Left colon (tissue), 2 donors: ENCODE measurements at regions not wholly inside any gene's neighbourhood (a gene's known extent, or its start where the extent isn't known, plus 50 kb on each side); places are given as distances from the start of the nearest gene placed in this dataset.
"Not testable (repeated sequence)": the region's sequence is repeated elsewhere in the genome, so short reads cannot be mapped to it uniquely, and the experiment has no call there.

Experiments
- ATAC-seq: fragments of 200-7000 bp; cut with Tn5 transposase; one replicate; pipeline ENCODE4 v1.9.1; 2020; ENCODE audit warnings: mild to moderate bottlenecking, moderate library complexity
- DNase-seq, 2 donors: peaks; one replicate each; pipeline ENCODE4 v3.0.0-alpha.2; 2020
- intact Hi-C, 2 donors: fragments of 100-400 bp; cut with DNase I in 1 of 2; cut with micrococcal nuclease in 1 of 2; formaldehyde crosslinking; loops; one replicate each; pipeline versions ENCODE4 v1.11.2 to v1.14.0; 2022; cut with DNase I, micrococcal nuclease
- donor health status: DM: no; HTN: no; CAD: no.
- donor health status: DM: yes; HTN: yes; CAD: no.

DNA sequence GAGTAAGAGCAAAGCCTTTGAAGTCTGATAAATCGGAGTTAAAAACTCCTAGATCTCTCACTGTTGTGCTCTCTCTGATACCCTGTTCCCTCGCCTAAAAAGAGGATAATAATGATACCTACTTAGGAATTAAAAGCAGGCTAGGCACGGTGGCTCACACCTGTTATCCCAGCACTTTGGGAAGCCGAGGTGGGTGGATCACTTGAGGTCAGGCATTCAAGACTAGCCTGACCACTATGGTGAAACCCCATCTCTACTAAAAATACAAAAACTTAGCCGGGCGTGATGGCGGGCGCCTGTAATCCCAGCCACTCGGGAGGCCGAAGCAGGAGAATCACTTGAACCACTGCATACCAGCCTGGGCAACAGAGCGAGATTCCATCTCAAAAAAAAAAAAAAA, 68.1 kb upstream of the CDON start:
- intact Hi-C loops, ATAC-seq: not testable (repeated sequence)

GRCh38 chr11:126129727-126130671, 67.3 kb upstream of the CDON start:
- no peak for DNase-seq
- intact Hi-C loops: no loop called here
- peak; percentile 49 for ATAC-seq

More for the DNA sequence above, 68.1 kb upstream of the CDON start:
- DNase-seq: not testable (repeated sequence)

DNA sequence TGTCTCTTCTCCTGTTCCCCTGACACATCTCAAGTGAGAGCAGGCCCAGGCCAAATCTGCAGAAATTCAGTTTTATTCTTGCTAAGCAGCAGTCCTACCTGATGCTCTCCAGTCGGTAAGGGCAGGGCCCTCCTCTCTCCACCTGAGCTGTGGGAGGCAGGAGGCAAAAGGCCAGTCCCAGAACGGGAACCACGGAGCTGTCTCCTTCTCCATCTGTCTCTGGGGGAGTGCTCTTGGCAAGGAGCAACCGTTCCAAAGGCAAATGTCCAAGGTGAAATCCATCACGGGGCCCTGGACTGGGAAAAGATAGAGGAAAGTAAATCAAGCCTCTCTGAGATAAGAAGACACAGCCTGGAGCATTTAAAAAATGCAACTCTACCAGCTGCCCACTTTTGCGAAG, 65.2 kb upstream of the CDON start:
- ATAC-seq (no peak), DNase-seq (no peak)
- intact Hi-C loops: no loop called here

GRCh38 chr11:126127284-126127845, 64.7 kb upstream of the CDON start:
- ATAC-seq: no peak
- intact Hi-C loops: no loop called here

GRCh38 chr11:126124231-126124661, 61.6 kb upstream of the CDON start:
- no peak for ATAC-seq
- intact Hi-C loops: no loop called here
- no peak for DNase-seq

More at GRCh38 chr11:126127284-126127845, 64.7 kb upstream of the CDON start:
- no peak for DNase-seq

DNA sequence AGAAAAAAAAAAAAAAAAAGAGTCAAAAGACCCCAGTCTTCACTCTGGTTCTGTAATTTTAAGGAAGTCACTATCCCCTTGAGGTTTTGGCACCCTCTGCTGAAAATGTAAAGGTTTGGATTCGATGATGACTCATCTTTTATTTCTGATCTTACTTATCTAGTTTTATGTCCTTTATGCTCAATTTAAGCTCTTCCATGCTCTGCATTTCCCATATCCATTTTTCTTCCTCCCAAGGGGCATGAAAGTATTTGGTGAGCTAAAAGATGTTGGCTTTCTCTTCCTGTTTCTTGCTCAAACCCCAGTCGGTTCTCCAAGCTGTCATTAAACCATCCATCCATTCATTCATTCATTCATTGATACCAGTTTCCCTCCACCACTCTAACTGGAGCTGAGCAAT, 61.0 kb upstream of the CDON start:
- DNase-seq: no peak
- intact Hi-C loops: no loop called here
- ATAC-seq: no peak

- intact Hi-C loops: no loop called here
- ATAC-seq: no peak
- no peak for DNase-seq
Measured at GRCh38 chr11:126122863-126123262, 60.2 kb upstream of the CDON start.

DNA sequence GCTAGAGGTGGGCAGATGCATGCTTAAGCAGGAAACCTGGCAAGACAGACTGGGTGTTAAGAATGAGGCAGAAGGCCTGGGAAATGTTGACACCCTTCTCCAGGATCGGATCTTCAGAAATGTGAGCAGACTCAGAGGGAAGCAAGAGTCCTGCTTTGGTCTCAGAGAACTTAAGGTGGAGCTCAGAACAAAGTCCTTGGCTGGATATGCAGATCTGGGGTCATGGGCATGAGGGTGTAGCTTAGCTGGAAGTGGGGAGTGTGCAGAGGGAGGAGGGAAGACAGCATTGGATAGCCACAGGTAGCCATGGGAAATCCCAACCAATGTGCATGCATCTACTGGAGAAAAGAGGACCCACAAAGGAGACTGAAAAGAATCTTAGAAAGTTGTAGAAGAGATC, 58.6 kb upstream of the CDON start:
- DNase-seq (no peak), ATAC-seq (peak; percentile 76)
- intact Hi-C loops: no loop called here

DNA sequence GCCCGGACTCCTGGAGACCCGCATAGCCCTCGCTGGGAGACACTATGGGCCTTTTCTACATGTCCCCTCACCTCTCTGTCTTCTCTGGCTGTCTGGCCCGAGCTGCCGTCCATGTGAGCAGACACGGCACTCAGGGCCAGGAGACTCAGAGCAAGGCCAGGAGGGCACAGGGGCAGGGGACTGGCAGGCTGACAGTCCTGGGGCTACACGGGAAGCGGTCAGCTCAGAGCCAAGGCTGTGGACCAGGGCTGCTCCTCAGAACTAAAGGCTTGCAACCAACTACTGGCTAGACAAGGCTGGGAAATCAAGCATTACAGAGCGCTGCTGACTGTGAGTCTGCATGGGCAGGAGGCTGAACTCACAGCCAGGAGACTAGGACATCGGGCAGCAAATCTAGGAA, 56.1 kb upstream of the CDON start:
- ATAC-seq: no peak
- intact Hi-C loops: no loop called here
- no peak for DNase-seq

- ATAC-seq (peak; percentile 77), DNase-seq (peak; percentile 64 to 84)
- intact Hi-C loops: loop anchor here in 1 of 2 donors (2.0 kb wide), 1 partner anchor 23 kb away; no protein-coding TSS in a partner anchor
Measured at GRCh38 chr11:126115816-126116331, 53.2 kb upstream of the CDON start.

DNA sequence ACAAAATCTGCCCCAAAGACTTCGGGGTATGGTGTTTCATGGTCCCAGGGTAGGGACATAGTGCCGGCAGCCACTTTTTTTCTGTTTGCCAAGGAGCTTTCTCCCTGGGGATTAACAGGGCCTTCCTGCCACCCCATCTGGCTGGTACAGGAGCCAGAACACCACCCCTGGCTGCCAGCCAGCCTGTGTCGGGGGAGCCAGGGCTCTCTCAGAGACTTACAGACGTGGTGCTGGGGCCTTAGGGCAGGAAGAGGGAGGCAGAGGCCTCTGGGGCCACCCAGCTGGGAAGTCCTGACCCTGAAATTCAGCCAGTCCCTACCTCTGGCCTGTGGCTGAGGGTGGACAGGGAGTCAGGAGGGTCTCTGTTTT, 52.4 kb upstream of the CDON start:
- intact Hi-C loops: loop anchor here in 1 of 2 donors (2.0 kb wide), 1 partner anchor 24 kb away; no protein-coding TSS in a partner anchor
- ATAC-seq (peak; percentile 30), DNase-seq (peak; percentile 66 to 80)

DNA sequence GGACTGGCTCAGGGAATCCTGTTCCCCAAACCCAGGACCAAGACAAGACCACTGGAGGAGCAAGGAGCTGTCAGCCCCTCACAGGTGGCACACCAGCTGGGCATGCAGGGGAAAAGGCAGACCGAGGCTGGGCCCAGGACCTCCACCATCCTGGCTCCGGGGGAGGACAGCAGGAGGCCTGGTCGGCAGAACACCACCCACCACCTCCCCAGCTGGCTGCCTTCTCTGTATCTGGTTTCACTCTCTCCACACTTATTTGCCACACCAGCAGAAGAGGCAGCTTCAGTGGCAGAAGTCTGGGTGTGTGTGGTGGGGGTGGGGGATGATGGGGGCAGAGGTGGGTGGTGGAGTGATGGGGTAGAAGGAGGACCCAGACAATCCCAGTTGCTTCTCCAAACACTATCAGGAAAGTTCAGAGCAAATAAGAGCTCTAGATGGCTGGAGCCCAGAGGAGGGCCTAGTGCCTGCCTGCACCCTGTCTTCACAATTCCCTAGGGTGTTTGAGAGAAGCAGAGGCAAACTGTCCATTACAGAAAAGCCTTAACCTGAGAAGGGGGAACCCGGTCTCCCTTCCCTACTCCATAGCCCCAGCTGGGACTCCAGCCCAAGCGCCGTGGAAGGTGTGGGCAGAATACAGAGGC, 51.9 kb upstream of the CDON start:
- DNase-seq (no peak), ATAC-seq (no peak)
- intact Hi-C loops: loop anchor here in 1 of 2 donors (2.0 kb wide), 1 partner anchor 24 kb away; no protein-coding TSS in a partner anchor

DNA sequence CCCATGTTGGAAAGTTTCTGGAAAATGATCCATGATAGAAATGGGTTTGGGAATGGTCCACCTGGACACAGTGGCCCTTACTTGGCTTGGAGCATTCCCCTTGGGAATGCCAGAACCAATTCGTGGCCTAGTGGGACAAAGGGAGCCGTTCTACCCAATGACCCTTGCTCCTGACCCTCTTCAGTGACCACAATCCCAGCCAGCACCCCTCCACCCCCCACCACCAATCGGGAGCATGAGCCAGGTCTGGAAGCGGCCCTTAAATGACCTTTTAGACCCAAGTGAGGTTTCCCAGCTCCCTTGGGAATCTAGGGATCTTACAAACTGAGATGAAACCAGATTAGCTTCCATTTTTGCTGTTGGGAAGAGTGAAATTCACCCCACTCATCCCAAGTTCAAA, 51.3 kb upstream of the CDON start:
- DNase-seq (no peak), ATAC-seq (no peak)
- intact Hi-C loops: loop anchor here in 1 of 2 donors (2.0 kb wide), 1 partner anchor 25 kb away; no protein-coding TSS in a partner anchor

DNA sequence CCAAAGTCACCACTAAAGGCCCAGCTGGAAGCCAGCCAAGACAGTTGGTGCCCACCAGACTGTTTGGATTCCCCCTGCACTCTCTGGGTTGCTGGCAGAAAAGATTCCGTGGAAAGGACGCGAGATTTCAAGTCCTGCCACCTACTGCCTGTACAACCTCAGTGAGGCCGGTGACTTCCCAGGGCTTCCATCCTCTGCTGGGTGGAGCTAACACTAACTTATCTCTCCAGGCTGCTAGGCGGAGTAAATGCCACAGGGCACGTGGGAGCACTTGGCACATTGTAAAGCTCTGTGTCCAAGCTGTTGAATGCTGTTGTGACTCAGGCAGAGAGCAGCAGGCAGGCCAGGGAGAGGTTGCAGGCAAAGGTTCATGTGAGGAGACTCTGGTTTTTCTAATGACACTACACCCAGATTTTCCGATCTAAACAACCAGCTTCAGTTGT, 50.9 kb upstream of the CDON start:
- ATAC-seq: peak; percentile 95
- DNase-seq: peak; percentile 80 to 95
- intact Hi-C loops: no loop called here

DNA sequence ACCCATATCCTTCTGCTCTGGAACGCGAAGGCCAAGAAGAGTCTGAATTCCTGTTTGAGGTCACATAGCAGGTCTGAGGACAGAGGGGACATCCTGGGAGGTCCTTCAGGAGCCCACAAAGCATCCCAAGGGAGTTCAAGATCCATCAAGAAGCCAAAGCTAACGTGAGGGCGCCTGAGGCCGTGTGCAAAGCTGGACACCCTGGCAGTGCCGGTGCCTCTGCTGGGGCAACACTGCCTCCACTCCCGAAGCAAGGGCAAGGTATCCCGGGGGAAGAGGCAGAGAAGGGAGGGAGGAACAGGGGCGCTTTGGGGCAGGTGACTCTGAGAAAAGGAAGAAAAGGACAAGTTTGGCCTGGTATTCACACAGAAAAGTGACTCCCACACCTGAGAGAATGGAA, 50.3 kb upstream of the CDON start:
- DNase-seq: no peak
- ATAC-seq: no peak
- intact Hi-C loops: no loop called here

- DNase-seq: peak in 1 of 2 donors; percentile 42
- intact Hi-C loops: no loop called here
Measured at GRCh38 chr11:126112547-126112946, 49.9 kb upstream of the CDON start.

More at GRCh38 chr11:126112547-126112946, 49.9 kb upstream of the CDON start:
- ATAC-seq: no peak
